GM23338 (cell line): ENCODE measurements at regions not wholly inside any gene's neighbourhood (a gene's known extent, or its start where the extent isn't known, plus 50 kb on each side); places are given as distances from the start of the nearest gene placed in this dataset.

Experiments
- CTCF ChIP-seq, 2 experiments: fragments of 200-600 bp in 1 of 2; sonication (generic) in 1 of 2; conservative IDR thresholded peaks; 2 replicates each; pipeline versions ENCODE4 v1.5.1 to v1.6.1; 2016 to 2017; ENCODE audit warnings: antibody characterized with exemption in 2 of 2, low read depth in 2 of 2, mild to moderate bottlenecking in 2 of 2, moderate library complexity in 1 of 2
- EZH2 ChIP-seq: fragments of 200-600 bp; sonication (generic); IDR thresholded peaks from one replicate; pipeline ENCODE4 v1.8.0; 2017; ENCODE audit warnings: antibody characterized with exemption, mild to moderate bottlenecking, low read depth; ENCODE audit not compliant: unreplicated experiment
- POLR2AphosphoS5 ChIP-seq: IDR thresholded peaks from 2 replicates; pipeline ENCODE4 v1.6.1; 2016; ENCODE audit warnings: antibody characterized with exemption, low read depth

DNA sequence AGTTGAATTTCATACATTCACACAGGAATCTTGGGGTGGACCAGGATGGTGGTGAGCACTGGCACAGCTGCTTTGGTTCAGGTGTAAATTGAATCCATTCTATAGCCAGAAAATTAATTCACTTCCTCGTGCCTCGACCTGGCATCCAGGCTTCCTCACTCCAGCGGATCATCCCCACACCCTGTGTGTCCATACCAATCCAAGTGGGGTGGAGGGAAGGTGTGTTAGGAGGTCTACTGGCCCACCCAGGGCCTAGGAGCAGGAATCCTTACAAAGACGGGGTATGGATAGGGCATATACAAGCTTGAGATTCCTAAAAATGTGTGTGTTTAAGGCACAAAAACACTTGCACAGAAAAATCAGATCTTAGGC lies 81.8 kb upstream of the SLC24A3 start:
- no peak for TF ChIP-seq CTCF (conservative IDR thresholded peaks at IDR 0.05; ENCODE audit: low read depth in 2 of 2)
- no peak for TF ChIP-seq EZH2
- TF ChIP-seq POLR2AphosphoS5: no peak
